Endothelial cell of umbilical vein (primary cell): ENCODE measurements at regions not wholly inside any gene's neighbourhood (a gene's known extent, or its start where the extent isn't known, plus 50 kb on each side); places are given as distances from the start of the nearest gene placed in this dataset.

Source experiments
- EZH2 ChIP-seq: IDR thresholded peaks from 2 replicates; pipeline ENCODE4 v1.6.1; 2012; ENCODE audit warnings: borderline replicate concordance, low read depth, mild to moderate bottlenecking, moderate library complexity, low read length, inconsistent platforms; ENCODE audit not compliant: severe bottlenecking
- FOS ChIP-seq: IDR thresholded peaks from 2 replicates; pipeline ENCODE4 v1.6.1; 2011; ENCODE audit warnings: mild to moderate bottlenecking, low read length, moderate library complexity, borderline replicate concordance; ENCODE audit not compliant: insufficient read depth
- GATA2 ChIP-seq: IDR thresholded peaks from 2 replicates; pipeline ENCODE4 v1.7.0; 2011; ENCODE audit warnings: low read depth, mild to moderate bottlenecking, moderate library complexity, mixed read lengths, low read length; ENCODE audit not compliant: insufficient read length, insufficient read depth
- JUN ChIP-seq: IDR thresholded peaks from 2 replicates; pipeline ENCODE4 v1.6.1; 2011; ENCODE audit warnings: borderline replicate concordance, low read depth; ENCODE audit not compliant: insufficient read length, insufficient read depth
- MYC ChIP-seq: IDR thresholded peaks from one replicate; pipeline ENCODE4 v1.6.1; 2011; ENCODE audit warnings: mild to moderate bottlenecking, low read depth, low read length
- POLR2A ChIP-seq: IDR thresholded peaks from 2 replicates; pipeline ENCODE4 v1.6.1; 2012; ENCODE audit warnings: low read depth, mild to moderate bottlenecking, control low read depth, low read length
- POLR2AphosphoS5 ChIP-seq: IDR thresholded peaks from 2 replicates; pipeline ENCODE4 v1.6.1; 2012; ENCODE audit warnings: low read depth, mild to moderate bottlenecking, control low read depth, low read length, moderate library complexity; ENCODE audit not compliant: insufficient read depth
- TF ChIP-seq, protein P1 (sequence below), 2 donors: IDR thresholded peaks; 1 replicate in 1 of 2; 2 replicates in 1 of 2; pipeline ENCODE4 v1.5.1; 2011; ENCODE audit warnings: low read length in 2 of 2, mild to moderate bottlenecking in 2 of 2, moderate library complexity in 2 of 2, control low read depth in 1 of 2, inconsistent platforms in 1 of 2, low read depth in 1 of 2; ENCODE audit not compliant: insufficient read depth in 1 of 2; ENCODE audit errors: extremely low read depth in 1 of 2

DNA sequence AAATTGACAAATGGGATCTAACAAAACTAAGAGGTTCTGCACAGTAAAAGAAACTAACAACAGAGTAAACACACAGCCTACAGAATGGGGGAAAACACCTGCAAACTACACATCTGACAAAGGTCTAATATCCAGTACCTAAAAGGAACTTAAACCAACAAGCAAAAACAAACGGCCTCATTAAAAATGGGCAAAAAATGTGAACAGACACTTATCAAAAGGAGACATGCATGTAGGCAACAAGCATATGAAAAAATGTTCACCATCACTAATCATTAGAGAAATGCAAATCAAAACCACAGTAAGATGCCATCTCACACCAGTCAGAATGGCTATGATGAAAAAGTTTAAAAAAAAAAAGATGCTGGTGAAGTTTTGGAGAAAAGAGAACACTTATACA, 197.4 kb downstream of the KBTBD2 start:
- TF ChIP-seq POLR2AphosphoS5 (no peak), EZH2 (no peak), POLR2A (no peak), JUN (no peak), GATA2 (no peak), FOS (no peak), MYC (no peak)
- TF ChIP-seq, protein P1, sequence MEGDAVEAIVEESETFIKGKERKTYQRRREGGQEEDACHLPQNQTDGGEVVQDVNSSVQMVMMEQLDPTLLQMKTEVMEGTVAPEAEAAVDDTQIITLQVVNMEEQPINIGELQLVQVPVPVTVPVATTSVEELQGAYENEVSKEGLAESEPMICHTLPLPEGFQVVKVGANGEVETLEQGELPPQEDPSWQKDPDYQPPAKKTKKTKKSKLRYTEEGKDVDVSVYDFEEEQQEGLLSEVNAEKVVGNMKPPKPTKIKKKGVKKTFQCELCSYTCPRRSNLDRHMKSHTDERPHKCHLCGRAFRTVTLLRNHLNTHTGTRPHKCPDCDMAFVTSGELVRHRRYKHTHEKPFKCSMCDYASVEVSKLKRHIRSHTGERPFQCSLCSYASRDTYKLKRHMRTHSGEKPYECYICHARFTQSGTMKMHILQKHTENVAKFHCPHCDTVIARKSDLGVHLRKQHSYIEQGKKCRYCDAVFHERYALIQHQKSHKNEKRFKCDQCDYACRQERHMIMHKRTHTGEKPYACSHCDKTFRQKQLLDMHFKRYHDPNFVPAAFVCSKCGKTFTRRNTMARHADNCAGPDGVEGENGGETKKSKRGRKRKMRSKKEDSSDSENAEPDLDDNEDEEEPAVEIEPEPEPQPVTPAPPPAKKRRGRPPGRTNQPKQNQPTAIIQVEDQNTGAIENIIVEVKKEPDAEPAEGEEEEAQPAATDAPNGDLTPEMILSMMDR (IDR thresholded peaks at IDR 0.05; ENCODE audit: extremely low read depth in 1 of 2, insufficient read depth in 1 of 2, low read depth in 1 of 2, low read length in 2 of 2), result no peak
